ENCODE measurements at regions not wholly inside any gene's neighbourhood (a gene's known extent, or its start where the extent isn't known, plus 50 kb on each side); places are given as distances from the start of the nearest gene placed in this dataset.
"Not testable (repeated sequence)": the region's sequence is repeated elsewhere in the genome, so short reads cannot be mapped to it uniquely, and the experiment has no call there.

GRCh38 chr17:15864061-15864460, 80.9 kb upstream of the ADORA2B start:
- not testable (repeated sequence) for TF ChIP-seq EZH2 (IDR thresholded peaks at IDR 0.05); POLR2AphosphoS5 (IDR thresholded peaks at IDR 0.05; ENCODE audit: borderline replicate concordance, low read depth, low read length); FOXP2 (optimal IDR thresholded peaks at IDR 0.05; ENCODE audit: control extremely low read depth, extremely low read length, insufficient read depth)
